ENCODE measurements at regions not wholly inside any gene's neighbourhood (a gene's known extent, or its start where the extent isn't known, plus 50 kb on each side); places are given as distances from the start of the nearest gene placed in this dataset.

GRCh38 chr14:97444248-97444647 lies 647.1 kb downstream of the VRK1 start:
- no peak for DNase-seq (ENCODE audit: low read depth)
- no peak for TF ChIP-seq CTCF (IDR thresholded peaks at IDR 0.05; ENCODE audit: control insufficient read depth, insufficient read depth, low read depth, low read length, missing control alignments)
- no peak overlapping the region for H3K4me3 ChIP-seq (ENCODE audit: control insufficient read depth, low read depth, low read length)

GRCh38 chr14:97445367-97445766 lies 648.2 kb downstream of the VRK1 start:
- no peak for DNase-seq (ENCODE audit: low read depth)
- H3K4me3 ChIP-seq (ENCODE audit: control insufficient read depth, low read depth, low read length), result no peak overlapping the region
- TF ChIP-seq CTCF (IDR thresholded peaks at IDR 0.05; ENCODE audit: control insufficient read depth, insufficient read depth, low read depth, low read length, missing control alignments), result no peak

- no peak for TF ChIP-seq CTCF (IDR thresholded peaks at IDR 0.05; ENCODE audit: control insufficient read depth, insufficient read depth, low read depth, low read length, missing control alignments)
- no peak overlapping the region for H3K4me3 ChIP-seq (ENCODE audit: control insufficient read depth, low read depth, low read length)
Observed at GRCh38 chr14:97446087-97446486, 648.9 kb downstream of the VRK1 start.

GRCh38 chr14:97452314-97452713 lies 655.1 kb downstream of the VRK1 start:
- no peak for DNase-seq (ENCODE audit: low read depth)
- no peak overlapping the region for H3K4me3 ChIP-seq (ENCODE audit: control insufficient read depth, low read depth, low read length)
- no peak for TF ChIP-seq CTCF (IDR thresholded peaks at IDR 0.05; ENCODE audit: control insufficient read depth, insufficient read depth, low read depth, low read length, missing control alignments)

More at GRCh38 chr14:97446087-97446486, 648.9 kb downstream of the VRK1 start:
- DNase-seq (ENCODE audit: low read depth), result no peak

GRCh38 chr14:97453991-97454390 lies 656.8 kb downstream of the VRK1 start:
- TF ChIP-seq CTCF (IDR thresholded peaks at IDR 0.05; ENCODE audit: control insufficient read depth, insufficient read depth, low read depth, low read length, missing control alignments), result no peak
- DNase-seq (ENCODE audit: low read depth), result no peak
- H3K4me3 ChIP-seq (ENCODE audit: control insufficient read depth, low read depth, low read length), result no peak overlapping the region

- no peak overlapping the region for H3K4me3 ChIP-seq (ENCODE audit: control insufficient read depth, low read depth, low read length)
- no peak for DNase-seq (ENCODE audit: low read depth)
- no peak for TF ChIP-seq CTCF (IDR thresholded peaks at IDR 0.05; ENCODE audit: control insufficient read depth, insufficient read depth, low read depth, low read length, missing control alignments)
Observed at GRCh38 chr14:97456462-97456861, 659.3 kb downstream of the VRK1 start.

- DNase-seq (ENCODE audit: low read depth), result no peak
- TF ChIP-seq CTCF (IDR thresholded peaks at IDR 0.05; ENCODE audit: control insufficient read depth, insufficient read depth, low read depth, low read length, missing control alignments), result no peak
- no peak overlapping the region for H3K4me3 ChIP-seq (ENCODE audit: control insufficient read depth, low read depth, low read length)
Observed at GRCh38 chr14:97456958-97457357, 659.8 kb downstream of the VRK1 start.

All from AG09309 (cell line).